ENCODE measurements at regions not wholly inside any gene's neighbourhood (a gene's known extent, or its start where the extent isn't known, plus 50 kb on each side); places are given as distances from the start of the nearest gene placed in this dataset.

DNA sequence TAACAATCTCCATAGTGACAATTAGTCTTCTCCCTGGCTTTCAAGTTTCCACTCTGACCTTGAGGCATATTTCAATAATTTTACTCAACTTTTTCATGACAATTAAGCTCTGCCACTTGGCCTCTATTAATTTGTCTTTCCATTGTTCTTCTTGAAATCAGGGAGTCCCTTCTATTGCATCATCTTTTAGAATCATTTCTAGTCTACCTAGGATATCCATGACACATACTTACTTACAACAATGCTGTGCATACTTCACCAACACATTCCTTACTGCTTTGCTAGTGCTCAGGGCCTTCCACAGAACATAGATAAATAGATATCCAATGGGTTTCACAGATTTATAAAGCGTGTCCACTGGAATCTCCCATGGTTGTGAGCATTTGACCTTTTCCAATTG, 331.5 kb upstream of the LRP1B start:
- TF ChIP-seq, protein P1, sequence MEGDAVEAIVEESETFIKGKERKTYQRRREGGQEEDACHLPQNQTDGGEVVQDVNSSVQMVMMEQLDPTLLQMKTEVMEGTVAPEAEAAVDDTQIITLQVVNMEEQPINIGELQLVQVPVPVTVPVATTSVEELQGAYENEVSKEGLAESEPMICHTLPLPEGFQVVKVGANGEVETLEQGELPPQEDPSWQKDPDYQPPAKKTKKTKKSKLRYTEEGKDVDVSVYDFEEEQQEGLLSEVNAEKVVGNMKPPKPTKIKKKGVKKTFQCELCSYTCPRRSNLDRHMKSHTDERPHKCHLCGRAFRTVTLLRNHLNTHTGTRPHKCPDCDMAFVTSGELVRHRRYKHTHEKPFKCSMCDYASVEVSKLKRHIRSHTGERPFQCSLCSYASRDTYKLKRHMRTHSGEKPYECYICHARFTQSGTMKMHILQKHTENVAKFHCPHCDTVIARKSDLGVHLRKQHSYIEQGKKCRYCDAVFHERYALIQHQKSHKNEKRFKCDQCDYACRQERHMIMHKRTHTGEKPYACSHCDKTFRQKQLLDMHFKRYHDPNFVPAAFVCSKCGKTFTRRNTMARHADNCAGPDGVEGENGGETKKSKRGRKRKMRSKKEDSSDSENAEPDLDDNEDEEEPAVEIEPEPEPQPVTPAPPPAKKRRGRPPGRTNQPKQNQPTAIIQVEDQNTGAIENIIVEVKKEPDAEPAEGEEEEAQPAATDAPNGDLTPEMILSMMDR (IDR thresholded peaks at IDR 0.05), result no peak
- no peak for TF ChIP-seq POLR2A (IDR thresholded peaks at IDR 0.05)
